ENCODE measurements at regions not wholly inside any gene's neighbourhood (a gene's known extent, or its start where the extent isn't known, plus 50 kb on each side); places are given as distances from the start of the nearest gene placed in this dataset.

DNA sequence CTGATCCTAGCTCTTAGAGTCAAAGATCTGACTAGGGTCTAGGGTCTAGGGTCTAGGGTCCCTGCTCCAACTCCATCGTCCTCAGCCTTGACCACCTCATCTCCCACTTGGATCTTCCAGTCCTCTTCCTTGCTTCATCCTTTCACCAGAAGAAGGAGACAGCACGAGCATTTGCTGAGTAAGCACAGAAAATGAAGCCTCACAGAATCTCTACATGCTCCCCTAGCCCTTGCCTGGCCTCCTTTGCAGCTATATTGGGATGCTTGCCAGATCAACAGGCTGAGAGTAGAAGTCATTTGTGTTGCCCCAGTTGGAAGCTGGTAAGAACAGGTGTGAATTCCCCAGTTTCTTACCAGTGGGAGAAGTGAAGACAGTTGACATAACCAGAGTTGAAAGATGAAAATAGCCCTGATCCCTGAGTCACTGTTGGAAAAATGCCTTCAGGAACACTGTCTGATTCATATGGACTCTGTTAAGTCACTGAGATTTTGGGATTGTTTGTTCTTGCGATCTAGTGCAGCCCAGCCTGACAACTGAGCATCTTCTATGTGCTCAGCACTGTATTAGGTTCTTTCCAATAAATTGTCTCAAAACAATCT, 552.5 kb downstream of the INSC start:
- no peaks in the 10 kb centered on the region for H4K20me1 ChIP-seq (replicated peaks; ENCODE audit: insufficient read depth)
- H3K4me1 ChIP-seq (ENCODE audit: insufficient read depth), result peaks cover 10% of the 10 kb centered on the region; the same call in 1 of the 2 replicates
- TF ChIP-seq EZH2 (IDR thresholded peaks at IDR 0.05; ENCODE audit: low read depth, unreplicated experiment), result no peak
- TF ChIP-seq ZNF462 (CRISPR knock-in tag; IDR thresholded peaks at IDR 0.05), result no peak
- TF ChIP-seq CTCF (conservative IDR thresholded peaks at IDR 0.05; ENCODE audit: low read depth in 2 of 2), result no peak
- TF ChIP-seq STAT1 (IDR thresholded peaks at IDR 0.05; ENCODE audit: unreplicated experiment), result no peak
- H3K79me2 ChIP-seq (replicated peaks; ENCODE audit: insufficient read depth), result no peaks in the 10 kb centered on the region
- DNase-seq (ENCODE audit: low spot score) (no peak), ATAC-seq (no peak)
- H3K9me2 ChIP-seq (ENCODE audit: insufficient read depth), result peaks cover 10% of the 10 kb centered on the region; the same call in 1 of the 2 replicates
- H3K4me1 Mint-ChIP-seq, result peaks cover 15% of the 10 kb centered on the region
- H3K4me3 ChIP-seq, result no peak overlapping the region
- H3K9me3 Mint-ChIP-seq, result no peaks in the 10 kb centered on the region; the same call in 2 of the 3 replicates
- no peak overlapping the region for H3K4me2 ChIP-seq
- no peaks in the 10 kb centered on the region for H3K27me3 ChIP-seq (ENCODE audit: insufficient read depth)
- no peaks in the 10 kb centered on the region for H3K36me3 Mint-ChIP-seq (ENCODE audit: low read depth)
- no peak overlapping the region for H3K4me3 Mint-ChIP-seq
- H3K27me3 Mint-ChIP-seq (ENCODE audit: insufficient read depth, low read depth, poor library complexity), result peaks cover 4% of the 10 kb centered on the region
- H3F3A ChIP-seq (replicated peaks; ENCODE audit: low read depth), result no peaks in the 10 kb centered on the region
- no peaks in the 10 kb centered on the region for H3K36me3 ChIP-seq (ENCODE audit: insufficient read depth)
- no peak overlapping the region for H2AFZ ChIP-seq
- H3K27ac Mint-ChIP-seq, result no peak overlapping the region
- H3K27ac ChIP-seq (ENCODE audit: low read depth), result no peak overlapping the region
